Body of pancreas (tissue), 4 donors: ENCODE measurements at regions not wholly inside any gene's neighbourhood (a gene's known extent, or its start where the extent isn't known, plus 50 kb on each side); places are given as distances from the start of the nearest gene placed in this dataset.

Experiments used
- CTCF ChIP-seq, 7 experiments: fragments of 450-650 bp in 4 of 7; fragments of 200-600 bp in 3 of 7; sonication (generic) in 3 of 7; IDR thresholded peaks; one replicate each; pipeline ENCODE4 v1.5.1; 2016 to 2019; ENCODE audit warnings: antibody characterized with exemption in 7 of 7
- POLR2A ChIP-seq, 3 donors: fragments of 450-650 bp; IDR thresholded peaks; one replicate each; pipeline ENCODE4 v1.6.1; 2016; ENCODE audit warnings: antibody characterized with exemption in 3 of 3, mild to moderate bottlenecking in 2 of 3

GRCh38 chr6:159610881-159611280 lies 82.2 kb downstream of the SOD2 start:
- TF ChIP-seq CTCF (IDR thresholded peaks at IDR 0.05) (no peak), POLR2A (IDR thresholded peaks at IDR 0.05) (no peak)
